SK-N-SH (cell line): ENCODE measurements at regions not wholly inside any gene's neighbourhood (a gene's known extent, or its start where the extent isn't known, plus 50 kb on each side); places are given as distances from the start of the nearest gene placed in this dataset.

Source experiments
- CTCF ChIA-PET: fragments of 300-600, 350-600 bp; formaldehyde crosslinking; extraction: SDS; loops from one replicate; lab custom pipeline; 2021; lab: Yijun Ruan, JAX
- POLR2A ChIA-PET: fragments of 350-600 bp; sonication (Branson Sonifier 250); formaldehyde crosslinking; extraction: SDS; loops from one replicate; lab custom pipeline; 2020; ENCODE audit warnings: antibody characterized with exemption, inconsistent platforms; lab: Yijun Ruan, JAX
- DNase-seq: peaks from one replicate; pipeline ENCODE4 v3.0.0; 2012
- H2AFZ ChIP-seq: fragments of 200-600 bp; sonication (generic); 2 replicates; pipeline ENCODE4 v1.8.1; 2016; ENCODE audit warnings: antibody characterized with exemption, mild to moderate bottlenecking, low read depth
- H3F3A ChIP-seq: fragments of 200-600 bp; sonication (generic); replicated peaks from 2 replicates; pipeline ENCODE3; 2016; ENCODE audit warnings: antibody characterized with exemption, mild to moderate bottlenecking; ENCODE audit not compliant: insufficient read depth
- H3K27ac ChIP-seq, 2 experiments: fragments of 200-500 bp in 1 of 2; fragments of 200-600 bp in 1 of 2; sonication (Bioruptor generic) in 1 of 2; sonication (generic), shearing (Covaris generic) in 1 of 2; 2 replicates each; pipeline versions ENCODE4 v1.5.1 to v1.6.1; 2014 to 2016; ENCODE audit warnings: low read depth in 2 of 2, inconsistent platforms in 1 of 2, low read length in 1 of 2, mild to moderate bottlenecking in 1 of 2, mixed read lengths in 1 of 2
- H3K27me3 ChIP-seq: fragments of 200-600 bp; sonication (generic), shearing (Covaris generic); 2 replicates; pipeline ENCODE4 v1.6.1; 2016; ENCODE audit warnings: mixed run types; ENCODE audit not compliant: insufficient read depth
- H3K36me3 ChIP-seq, 2 experiments: fragments of 200-500 bp in 1 of 2; fragments of 200-600 bp in 1 of 2; sonication (Bioruptor generic) in 1 of 2; sonication (generic) in 1 of 2; replicated peaks in 1 of 2; 2 replicates each; pipeline versions ENCODE3 to v1.5.1; 2014 to 2016; ENCODE audit warnings: low read length in 1 of 2, mild to moderate bottlenecking in 1 of 2; ENCODE audit not compliant: insufficient read depth in 2 of 2, control insufficient read depth in 1 of 2
- H3K4me1 ChIP-seq, 2 experiments: fragments of 200-500 bp in 1 of 2; fragments of 200-600 bp in 1 of 2; sonication (Bioruptor generic) in 1 of 2; sonication (generic), shearing (Covaris generic) in 1 of 2; 2 replicates each; pipeline versions ENCODE4 v1.5.1 to v1.6.1; 2014 to 2016; ENCODE audit warnings: low read depth in 1 of 2, low read length in 1 of 2, mixed run types in 1 of 2; ENCODE audit not compliant: insufficient read depth in 2 of 2, control insufficient read depth in 1 of 2
- H3K4me2 ChIP-seq: fragments of 200-600 bp; sonication (generic), shearing (Covaris generic); 2 replicates; pipeline ENCODE4 v1.6.1; 2017; ENCODE audit warnings: mixed run types
- H3K4me3 ChIP-seq, 2 experiments: fragments of 200-500 bp in 1 of 2; fragments of 200-600 bp in 1 of 2; sonication (Bioruptor generic) in 1 of 2; sonication (generic), shearing (Covaris generic) in 1 of 2; 2 replicates each; pipeline versions ENCODE4 v1.5.1 to v1.8.1; 2014 to 2016; ENCODE audit warnings: low read depth in 2 of 2, inconsistent platforms in 1 of 2, low read length in 1 of 2, mild to moderate bottlenecking in 1 of 2, mixed read lengths in 1 of 2, moderate library complexity in 1 of 2
- H3K79me2 ChIP-seq: fragments of 200-600 bp; sonication (generic); 2 replicates; pipeline ENCODE4 v1.8.1; 2017; ENCODE audit warnings: mild to moderate bottlenecking; ENCODE audit not compliant: insufficient read depth
- H3K9ac ChIP-seq: fragments of 200-600 bp; sonication (generic); 2 replicates; pipeline ENCODE4 v1.6.1; 2017; ENCODE audit warnings: mixed run types
- H3K9me2 ChIP-seq: fragments of 200-600 bp; sonication (generic); 2 replicates; pipeline ENCODE4 v1.6.1; 2017; ENCODE audit warnings: mixed run types
- H3K9me3 ChIP-seq: fragments of 200-600 bp; sonication (generic); 2 replicates; pipeline ENCODE4 v1.6.1; 2017; ENCODE audit warnings: mixed run types, mild to moderate bottlenecking, moderate library complexity
- H4K20me1 ChIP-seq: fragments of 200-600 bp; sonication (generic); 2 replicates; pipeline ENCODE4 v1.6.1; 2017; ENCODE audit warnings: mild to moderate bottlenecking, mixed run types; ENCODE audit not compliant: insufficient read depth
- CHD2 ChIP-seq: fragments of 150-350 bp; IDR thresholded peaks from 2 replicates; pipeline ENCODE4 v1.6.1; 2018; ENCODE audit warnings: low read length; ENCODE audit not compliant: partially characterized antibody
- ELF1 ChIP-seq: IDR thresholded peaks from 2 replicates; pipeline ENCODE4 v1.4.0; 2012
- FOSL2 ChIP-seq: IDR thresholded peaks from 2 replicates; pipeline ENCODE4 v1.4.0; 2012; ENCODE audit warnings: low read depth, mild to moderate bottlenecking, moderate library complexity, borderline replicate concordance
- FOXJ3 ChIP-seq: sonication (generic); formaldehyde crosslinking; IDR thresholded peaks from 2 replicates; pipeline ENCODE4 v1.5.1; 2020; ENCODE audit warnings: mild to moderate bottlenecking, missing genetic modification reagents
- GATA2 ChIP-seq: sonication (generic); formaldehyde crosslinking; IDR thresholded peaks from 2 replicates; pipeline ENCODE4 v1.5.0; 2020; ENCODE audit warnings: mild to moderate bottlenecking, missing genetic modification reagents
- IRF3 ChIP-seq: fragments of 150-350 bp; IDR thresholded peaks from 2 replicates; pipeline ENCODE4 v1.6.1; 2016; ENCODE audit warnings: mild to moderate bottlenecking, low read depth, low read length
- NFIC ChIP-seq: IDR thresholded peaks from 2 replicates; pipeline ENCODE4 v1.4.0; 2012; ENCODE audit warnings: borderline replicate concordance
- RCOR1 ChIP-seq: fragments of 150-350 bp; IDR thresholded peaks from 2 replicates; pipeline ENCODE4 v1.6.1; 2017; ENCODE audit warnings: antibody characterized with exemption, low read length
- REST ChIP-seq: IDR thresholded peaks from 2 replicates; pipeline ENCODE4 v1.6.1; 2012; ENCODE audit warnings: mild to moderate bottlenecking, low read depth, low read length, moderate library complexity
- TAF1 ChIP-seq: IDR thresholded peaks from 2 replicates; pipeline ENCODE4 v1.6.1; 2012; ENCODE audit warnings: low read depth, mild to moderate bottlenecking, low read length, moderate library complexity, borderline replicate concordance
- TEAD4 ChIP-seq: IDR thresholded peaks from 2 replicates; pipeline ENCODE4 v1.4.0; 2012; ENCODE audit warnings: mild to moderate bottlenecking, borderline replicate concordance; ENCODE audit not compliant: insufficient read depth
- USF1 ChIP-seq: IDR thresholded peaks from 2 replicates; pipeline ENCODE4 v1.4.0; 2012; ENCODE audit warnings: low read depth, borderline replicate concordance
- USF2 ChIP-seq: fragments of 150-350 bp; IDR thresholded peaks from 2 replicates; pipeline ENCODE4 v1.6.1; 2017; ENCODE audit warnings: antibody characterized with exemption, low read length, low read depth, borderline replicate concordance
- YY1 ChIP-seq: IDR thresholded peaks from 2 replicates; pipeline ENCODE4 v1.4.0; 2012; ENCODE audit warnings: low read depth, mild to moderate bottlenecking
- WGBS: methylation state at CpG from one replicate; pipeline ENCODE4 v1.1.6; 2017; ENCODE audit warnings: low lambda C conversion rate; 5-methylcytosine and 5-hydroxymethylcytosine counted together
- TF ChIP-seq, protein P1 (sequence below): IDR thresholded peaks from 2 replicates; pipeline ENCODE4 v1.4.0; 2012; ENCODE audit warnings: low read depth, borderline replicate concordance
- TF ChIP-seq, protein P2 (sequence below): IDR thresholded peaks from 2 replicates; pipeline ENCODE4; 2012

DNA sequence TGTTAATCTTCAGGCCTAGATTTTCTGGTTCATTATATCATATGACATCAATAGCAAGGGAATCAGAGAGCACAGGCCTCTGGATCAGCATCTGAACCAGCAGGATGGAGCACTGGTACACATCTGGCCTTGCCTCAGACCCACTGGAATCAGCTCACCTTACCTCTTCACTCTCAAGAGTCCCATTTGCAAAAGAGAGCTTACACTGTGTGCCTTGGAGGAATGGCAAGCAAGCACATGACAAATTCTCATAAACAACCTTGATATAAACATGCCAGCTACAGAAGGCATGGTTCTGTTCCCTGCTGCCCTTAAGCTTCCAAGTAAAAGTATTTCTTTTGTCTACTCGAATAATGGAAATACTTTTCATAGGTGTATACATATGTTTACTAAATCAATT is 128.6 kb upstream of the CPM start:
- CTCF ChIA-PET = interaction anchor here (0.5 to 3.3 kb wide), 2 partner anchors 9 to 215 kb away, joined by 3 to 12 read pairs; no protein-coding TSS in a partner anchor
- no peak for TF ChIP-seq TEAD4
- TF ChIP-seq REST = no peak
- Histone ChIP-seq H3K36me3 (no peaks in the 10 kb centered on the region), H2AFZ (no peak overlapping the region), H3K79me2 (no peaks in the 10 kb centered on the region), H3K4me3 (no peak overlapping the region), H3K27me3 (no peaks in the 10 kb centered on the region), H3K9me2 (no peaks in the 10 kb centered on the region), H3K27ac (no peak overlapping the region), H4K20me1 (no peaks in the 10 kb centered on the region), H3K9ac (no peak overlapping the region), H3K9me3 (no peaks in the 10 kb centered on the region), H3K4me1 (peaks cover 0 to 6% of the 10 kb centered on the region in 2 experiments; a peak in 2 of 4 replicates), H3F3A (peaks cover 18% of the 10 kb centered on the region), H3K4me2 (no peak overlapping the region)
- POLR2A ChIA-PET = no interaction called here
- no peak for DNase-seq
- WGBS = 52% methylated on average over 1 of the region's 1 CpG

DNA sequence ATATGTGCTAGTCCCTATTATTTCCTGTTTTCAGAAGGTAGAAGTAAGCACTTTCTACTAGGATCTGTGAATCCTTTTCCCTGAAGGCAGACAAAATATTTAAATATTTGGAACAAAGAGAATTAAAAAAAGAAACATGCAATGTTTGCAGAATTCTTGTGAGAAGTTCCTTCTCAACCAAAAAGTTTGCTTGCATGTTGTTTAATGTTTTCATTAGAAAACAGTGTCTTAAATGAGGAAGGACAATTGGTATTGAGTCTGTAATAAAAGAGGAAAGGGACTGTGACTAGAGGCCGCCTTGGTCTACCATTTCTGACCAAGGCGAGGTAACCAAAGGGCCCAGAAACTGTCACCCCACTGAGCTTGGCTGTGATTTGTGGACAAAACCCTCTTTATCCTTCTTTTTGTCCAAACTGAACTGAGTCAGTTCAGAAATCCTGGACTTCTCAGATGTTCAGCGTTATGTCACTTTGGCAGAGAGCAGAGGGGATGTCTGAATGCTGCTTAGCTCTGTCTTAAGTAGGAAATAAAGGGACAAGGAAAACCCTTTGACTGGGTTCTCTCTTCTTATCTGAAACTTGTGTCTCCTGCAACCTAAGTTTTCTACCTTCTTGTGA is 129.8 kb upstream of the CPM start:
- ChIA-PET CTCF (no interaction called here), POLR2A (no interaction called here)
- no peak overlapping the region for H3K4me3 ChIP-seq
- H3K9me3 ChIP-seq = no peaks in the 10 kb centered on the region
- H3K4me2 ChIP-seq = no peak overlapping the region
- no peaks in the 10 kb centered on the region for H3K9me2 ChIP-seq
- peaks cover 18% of the 10 kb centered on the region for H3F3A ChIP-seq
- no peaks in the 10 kb centered on the region for H3K27me3 ChIP-seq
- H3K79me2 ChIP-seq = no peaks in the 10 kb centered on the region
- H4K20me1 ChIP-seq = no peaks in the 10 kb centered on the region
- no peak overlapping the region for H3K9ac ChIP-seq
- H3K36me3 ChIP-seq = no peaks in the 10 kb centered on the region
- no peak overlapping the region for H2AFZ ChIP-seq
- DNase-seq = no peak
- no peaks in the 10 kb centered on the region; a peak in 3 of 4 replicates for H3K4me1 ChIP-seq
- H3K27ac ChIP-seq = peak overlapping the region; percentile 51 to 77
- WGBS = 66% methylated on average over 3 of the region's 3 CpGs
- TF ChIP-seq USF1 (no peak), IRF3 (no peak), USF2 (no peak), FOXJ3 (no peak), FOSL2 (no peak), RCOR1 (no peak), ELF1 (no peak), TAF1 (no peak), NFIC (no peak), YY1 (no peak), CHD2 (no peak), GATA2 (CRISPR knock-in tag) (no peak)
- TF ChIP-seq, protein P1, sequence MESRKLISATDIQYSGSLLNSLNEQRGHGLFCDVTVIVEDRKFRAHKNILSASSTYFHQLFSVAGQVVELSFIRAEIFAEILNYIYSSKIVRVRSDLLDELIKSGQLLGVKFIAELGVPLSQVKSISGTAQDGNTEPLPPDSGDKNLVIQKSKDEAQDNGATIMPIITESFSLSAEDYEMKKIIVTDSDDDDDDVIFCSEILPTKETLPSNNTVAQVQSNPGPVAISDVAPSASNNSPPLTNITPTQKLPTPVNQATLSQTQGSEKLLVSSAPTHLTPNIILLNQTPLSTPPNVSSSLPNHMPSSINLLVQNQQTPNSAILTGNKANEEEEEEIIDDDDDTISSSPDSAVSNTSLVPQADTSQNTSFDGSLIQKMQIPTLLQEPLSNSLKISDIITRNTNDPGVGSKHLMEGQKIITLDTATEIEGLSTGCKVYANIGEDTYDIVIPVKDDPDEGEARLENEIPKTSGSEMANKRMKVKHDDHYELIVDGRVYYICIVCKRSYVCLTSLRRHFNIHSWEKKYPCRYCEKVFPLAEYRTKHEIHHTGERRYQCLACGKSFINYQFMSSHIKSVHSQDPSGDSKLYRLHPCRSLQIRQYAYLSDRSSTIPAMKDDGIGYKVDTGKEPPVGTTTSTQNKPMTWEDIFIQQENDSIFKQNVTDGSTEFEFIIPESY = no peak
- TF ChIP-seq, protein P2, sequence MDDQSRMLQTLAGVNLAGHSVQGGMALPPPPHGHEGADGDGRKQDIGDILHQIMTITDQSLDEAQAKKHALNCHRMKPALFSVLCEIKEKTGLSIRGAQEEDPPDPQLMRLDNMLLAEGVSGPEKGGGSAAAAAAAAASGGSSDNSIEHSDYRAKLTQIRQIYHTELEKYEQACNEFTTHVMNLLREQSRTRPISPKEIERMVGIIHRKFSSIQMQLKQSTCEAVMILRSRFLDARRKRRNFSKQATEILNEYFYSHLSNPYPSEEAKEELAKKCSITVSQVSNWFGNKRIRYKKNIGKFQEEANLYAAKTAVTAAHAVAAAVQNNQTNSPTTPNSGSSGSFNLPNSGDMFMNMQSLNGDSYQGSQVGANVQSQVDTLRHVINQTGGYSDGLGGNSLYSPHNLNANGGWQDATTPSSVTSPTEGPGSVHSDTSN = no peak
